Upper lobe of left lung (tissue), 4 donors: ENCODE measurements at regions not wholly inside any gene's neighbourhood (a gene's known extent, or its start where the extent isn't known, plus 50 kb on each side); places are given as distances from the start of the nearest gene placed in this dataset.

Experiments used
- CTCF ChIP-seq, 6 experiments: fragments of 450-650 bp in 4 of 6; fragments of 200-600 bp in 2 of 6; sonication (generic) in 2 of 6; IDR thresholded peaks; one replicate each; pipeline ENCODE4 v1.5.1; 2016 to 2019; ENCODE audit warnings: antibody characterized with exemption in 6 of 6
- POLR2A ChIP-seq, 4 donors: fragments of 450-650 bp; IDR thresholded peaks; one replicate each; pipeline ENCODE4 v1.5.1; 2016 to 2017; ENCODE audit warnings: antibody characterized with exemption in 4 of 4, mild to moderate bottlenecking in 2 of 4
- POLR2AphosphoS5 ChIP-seq, 2 donors: sonication (generic); formaldehyde crosslinking; IDR thresholded peaks; one replicate each; pipeline ENCODE4 v1.5.1; 2017; ENCODE audit warnings: antibody characterized with exemption in 2 of 2

GRCh38 chr4:156593464-156593863 is 378.1 kb downstream of the PDGFC start:
- TF ChIP-seq CTCF (IDR thresholded peaks at IDR 0.05) (no peak), POLR2A (IDR thresholded peaks at IDR 0.05) (no peak), POLR2AphosphoS5 (IDR thresholded peaks at IDR 0.05) (no peak)
